ENCODE measurements at regions not wholly inside any gene's neighbourhood (a gene's known extent, or its start where the extent isn't known, plus 50 kb on each side); places are given as distances from the start of the nearest gene placed in this dataset.

- no peak for DNase-seq (ENCODE audit: low spot score)
Observed at GRCh38 chr2:239674981-239675825, 274.4 kb upstream of the HDAC4 start.

GRCh38 chr2:239674101-239674980 is 273.5 kb upstream of the HDAC4 start:
- peak; percentile 41 for DNase-seq (ENCODE audit: low spot score)

- no peak for DNase-seq (ENCODE audit: low spot score)
Observed at GRCh38 chr2:239673641-239674040, 272.8 kb upstream of the HDAC4 start.

GRCh38 chr2:239671916-239672849 is 271.4 kb upstream of the HDAC4 start:
- peak; percentile 23 for DNase-seq (ENCODE audit: low spot score)

GRCh38 chr2:239671471-239671870 is 270.7 kb upstream of the HDAC4 start:
- peak; percentile 22 for DNase-seq (ENCODE audit: low spot score)

GRCh38 chr2:239670463-239671120 is 269.8 kb upstream of the HDAC4 start:
- no peak for DNase-seq (ENCODE audit: low spot score)

GRCh38 chr2:239669899-239670460 is 269.2 kb upstream of the HDAC4 start:
- DNase-seq (ENCODE audit: low spot score): peak; percentile 30

GRCh38 chr2:239669181-239669898 is 268.5 kb upstream of the HDAC4 start:
- DNase-seq (ENCODE audit: low spot score): peak; percentile 15

GRCh38 chr2:239668651-239669050 is 267.8 kb upstream of the HDAC4 start:
- DNase-seq (ENCODE audit: low spot score): no peak

- peak; percentile 37 for DNase-seq (ENCODE audit: low spot score)
Observed at GRCh38 chr2:239668042-239668441, 267.2 kb upstream of the HDAC4 start.

- no peak for DNase-seq (ENCODE audit: low spot score)
Observed at GRCh38 chr2:239667431-239667985, 266.7 kb upstream of the HDAC4 start.

- peak; percentile 41 for DNase-seq (ENCODE audit: low spot score)
Observed at GRCh38 chr2:239666855-239667376, 266.1 kb upstream of the HDAC4 start.

- no peak for DNase-seq (ENCODE audit: low spot score)
Observed at GRCh38 chr2:239666053-239666854, 265.4 kb upstream of the HDAC4 start.

GRCh38 chr2:239664216-239664810 is 263.5 kb upstream of the HDAC4 start:
- DNase-seq (ENCODE audit: low spot score): peak; percentile 22

GRCh38 chr2:239663364-239663924 is 262.6 kb upstream of the HDAC4 start:
- peak; percentile 27 for DNase-seq (ENCODE audit: low spot score)

GRCh38 chr2:239662413-239663120 is 261.7 kb upstream of the HDAC4 start:
- DNase-seq (ENCODE audit: low spot score): peak; percentile 29

Data from ureter (tissue), 1 donor.